Lung microvascular endothelial cell (primary cell): ENCODE measurements at regions not wholly inside any gene's neighbourhood (a gene's known extent, or its start where the extent isn't known, plus 50 kb on each side); places are given as distances from the start of the nearest gene placed in this dataset.
"Not testable (repeated sequence)": the region's sequence is repeated elsewhere in the genome, so short reads cannot be mapped to it uniquely, and the experiment has no call there.

Source experiments
- DNase-seq, 2 donors: peaks; one replicate each; pipeline versions ENCODE4 v3.0.0 to v3.0.0-alpha.2; 2010; ENCODE audit warnings: low read depth in 2 of 2

GRCh38 chr4:184335520-184335919, 117.8 kb upstream of the ENPP6 start:
- no peak for DNase-seq

GRCh38 chr4:184333446-184333845, 115.8 kb upstream of the ENPP6 start:
- not testable (repeated sequence) for DNase-seq

GRCh38 chr4:184331268-184331995, 113.8 kb upstream of the ENPP6 start:
- DNase-seq, result no peak

GRCh38 chr4:184330517-184331094, 112.9 kb upstream of the ENPP6 start:
- not testable (repeated sequence) for DNase-seq

- peak in 1 of 2 donors; percentile 94 for DNase-seq
These were observed 112.2 kb upstream of the ENPP6 start for GRCh38 chr4:184329659-184330400.

- no peak for DNase-seq
These were observed 111.6 kb upstream of the ENPP6 start for GRCh38 chr4:184329235-184329634.

GRCh38 chr4:184328022-184328736, 110.5 kb upstream of the ENPP6 start:
- DNase-seq, result peak in 1 of 2 donors; percentile 13

GRCh38 chr4:184324939-184325477, 107.3 kb upstream of the ENPP6 start:
- DNase-seq, result no peak

GRCh38 chr4:184322328-184323025, 104.8 kb upstream of the ENPP6 start:
- no peak for DNase-seq

- DNase-seq, result no peak
These were observed 103.0 kb upstream of the ENPP6 start for GRCh38 chr4:184320631-184321030.

GRCh38 chr4:184318852-184319251, 101.2 kb upstream of the ENPP6 start:
- DNase-seq, result no peak

- peak; percentile 35 to 54 for DNase-seq
These were observed 99.7 kb upstream of the ENPP6 start for GRCh38 chr4:184317234-184317918.

- DNase-seq, result no peak
These were observed 99.1 kb upstream of the ENPP6 start for GRCh38 chr4:184316821-184317220.

GRCh38 chr4:184315675-184316359, 98.1 kb upstream of the ENPP6 start:
- DNase-seq, result no peak

- no peak for DNase-seq
These were observed 96.3 kb upstream of the ENPP6 start for GRCh38 chr4:184313702-184314659.

GRCh38 chr4:184313058-184313581, 95.4 kb upstream of the ENPP6 start:
- DNase-seq, result no peak

GRCh38 chr4:184312126-184312525, 94.5 kb upstream of the ENPP6 start:
- no peak for DNase-seq
